HCT116 (cell line): ENCODE measurements at regions not wholly inside any gene's neighbourhood (a gene's known extent, or its start where the extent isn't known, plus 50 kb on each side); places are given as distances from the start of the nearest gene placed in this dataset.

Source experiments
- ATAC-seq: fragments of 200-7000 bp; cut with Tn5 transposase; 2 replicates; pipeline ENCODE4 v1.9.1; 2020; ENCODE audit warnings: mild to moderate bottlenecking, moderate library complexity
- BruUV-seq: library from RNA; stranded (reverse); fragments of 400-500 nt; replicated peaks from 2 replicates; lab custom pipeline; 2021; lab: Mats Ljungman, UMichigan
- CTCF ChIA-PET: fragments of 300-600 bp; sonication (Branson Sonifier 250); formaldehyde crosslinking; loops from one replicate; lab custom pipeline; 2021; ENCODE audit warnings: antibody characterized with exemption; lab: Charles Lee
- POLR2A ChIA-PET: fragments of 300-600, 350-600 bp; sonication (Branson Sonifier 250); formaldehyde crosslinking; loops from one replicate; lab custom pipeline; 2021; ENCODE audit warnings: antibody characterized with exemption; lab: Charles Lee
- RAD21 ChIA-PET, 2 experiments: fragments of 300-600 bp; sonication (Branson Sonifier 250); formaldehyde crosslinking; loops; one replicate each; lab custom pipeline; 2023; ENCODE audit warnings: low total read pairs in 2 of 2; ENCODE audit not compliant: uncharacterized antibody in 2 of 2, unreplicated experiment in 2 of 2, low non-redundant PET in 1 of 2; lab: Charles Lee
- DNase-seq: peaks from one replicate; pipeline ENCODE4 v3.0.0-alpha.2; 2010; ENCODE audit warnings: low read depth, low spot score
- H2AFZ ChIP-seq: fragments of 200-600 bp; shearing (Covaris generic), sonication (generic); 2 replicates; pipeline ENCODE4 v1.6.1; 2017; ENCODE audit warnings: low read depth, mixed run types, mixed read lengths, antibody characterized with exemption, low read length; ENCODE audit not compliant: poor library complexity, severe bottlenecking
- H3K27ac ChIP-seq: 2 replicates; pipeline ENCODE4 v1.5.1; 2012; ENCODE audit warnings: low read depth, low read length
- H3K27me3 ChIP-seq: fragments of 200-600 bp; sonication (generic); 2 replicates; pipeline ENCODE4 v1.6.1; 2016; ENCODE audit warnings: mixed run types, low read length, mixed read lengths; ENCODE audit not compliant: insufficient read depth
- H3K36me3 ChIP-seq, 2 experiments: fragments of 200-500 bp in 1 of 2; fragments of 200-600 bp in 1 of 2; sonication (Bioruptor generic) in 1 of 2; sonication (generic) in 1 of 2; 2 replicates each; pipeline versions ENCODE4 v1.5.1 to v1.6.1; 2014 to 2016; ENCODE audit warnings: low read length in 2 of 2, inconsistent platforms in 1 of 2, mixed read lengths in 1 of 2, mixed run types in 1 of 2; ENCODE audit not compliant: insufficient read depth in 2 of 2, control insufficient read depth in 1 of 2
- H3K4me1 ChIP-seq, 2 experiments: fragments of 200-600 bp in 1 of 2; sonication (generic) in 1 of 2; 2 replicates each; pipeline versions ENCODE4 v1.5.1 to v1.6.1; 2012 to 2017; ENCODE audit warnings: low read length in 2 of 2, inconsistent platforms in 1 of 2, mild to moderate bottlenecking in 1 of 2, mixed read lengths in 1 of 2, mixed run types in 1 of 2, moderate library complexity in 1 of 2; ENCODE audit not compliant: insufficient read depth in 2 of 2, control insufficient read depth in 1 of 2
- H3K4me2 ChIP-seq: fragments of 200-600 bp; sonication (generic); 2 replicates; pipeline ENCODE4 v1.6.1; 2017; ENCODE audit warnings: mixed run types, low read length, mixed read lengths
- H3K4me3 ChIP-seq, 2 experiments: fragments of 200-600 bp in 1 of 2; sonication (generic) in 1 of 2; replicated peaks in 1 of 2; 2 replicates each; pipeline ENCODE4 v1.5.1; 2011 to 2016; ENCODE audit warnings: low read length in 2 of 2, control low read depth in 1 of 2, low read depth in 1 of 2, mild to moderate bottlenecking in 1 of 2, mixed read lengths in 1 of 2, mixed run types in 1 of 2
- H3K79me2 ChIP-seq: fragments of 200-600 bp; sonication (generic); 2 replicates; pipeline ENCODE4 v1.6.1; 2017; ENCODE audit warnings: mild to moderate bottlenecking, mixed run types, low read length, moderate library complexity, mixed read lengths; ENCODE audit not compliant: insufficient read depth
- H3K9ac ChIP-seq: fragments of 200-600 bp; sonication (generic); 2 replicates; pipeline ENCODE4 v1.6.1; 2016; ENCODE audit warnings: low read length, mixed read lengths
- H3K9me2 ChIP-seq: fragments of 200-600 bp; sonication (generic), shearing (Covaris generic); 2 replicates; pipeline ENCODE4 v1.6.1; 2017; ENCODE audit warnings: mixed run types, mild to moderate bottlenecking, moderate library complexity; ENCODE audit not compliant: insufficient read depth
- H3K9me3 ChIP-seq, 2 experiments: fragments of 200-500 bp in 1 of 2; fragments of 200-600 bp in 1 of 2; sonication (Bioruptor generic) in 1 of 2; sonication (generic) in 1 of 2; 2 replicates each; pipeline ENCODE4 v1.6.1; 2014 to 2017; ENCODE audit warnings: low read length in 2 of 2, mixed read lengths in 2 of 2, inconsistent platforms in 1 of 2, low read depth in 1 of 2, mild to moderate bottlenecking in 1 of 2, mixed run types in 1 of 2, moderate library complexity in 1 of 2; ENCODE audit not compliant: control insufficient read depth in 1 of 2, insufficient read depth in 1 of 2
- H4K20me1 ChIP-seq: fragments of 200-600 bp; sonication (generic), shearing (Covaris generic); 2 replicates; pipeline ENCODE4 v1.6.1; 2017; ENCODE audit warnings: mixed run types, mild to moderate bottlenecking, moderate library complexity; ENCODE audit not compliant: insufficient read depth
- CBX3 ChIP-seq: IDR thresholded peaks from 2 replicates; pipeline ENCODE4 v1.6.1; 2012; ENCODE audit warnings: low read depth
- CEBPB ChIP-seq: IDR thresholded peaks from 2 replicates; pipeline ENCODE4 v1.6.1; 2012; ENCODE audit warnings: low read depth
- CTCF ChIP-seq, 3 experiments: fragments of 200-600 bp in 1 of 3; sonication (generic) in 1 of 3; IDR thresholded peaks in 2 of 3; conservative IDR thresholded peaks in 1 of 3; 2 replicates each; pipeline ENCODE4 v1.5.1; 2012 to 2017; ENCODE audit warnings: low read depth in 2 of 3, low read length in 2 of 3, antibody characterized with exemption in 1 of 3, borderline replicate concordance in 1 of 3, control low read depth in 1 of 3, mild to moderate bottlenecking in 1 of 3, mixed read lengths in 1 of 3, mixed run types in 1 of 3, moderate library complexity in 1 of 3; ENCODE audit not compliant: insufficient read depth in 1 of 3
- EGR1 ChIP-seq: IDR thresholded peaks from 2 replicates; pipeline ENCODE4 v1.6.1; 2012; ENCODE audit warnings: low read depth
- JUND ChIP-seq: IDR thresholded peaks from 2 replicates; pipeline ENCODE4 v1.6.1; 2012
- MAX ChIP-seq: IDR thresholded peaks from 2 replicates; pipeline ENCODE4 v1.6.1; 2012
- POLR2A ChIP-seq: IDR thresholded peaks from 2 replicates; pipeline ENCODE4 v1.7.0; 2011; ENCODE audit warnings: borderline replicate concordance; ENCODE audit not compliant: insufficient read depth, insufficient read length; ENCODE audit errors: extremely low read depth
- POLR2AphosphoS5 ChIP-seq: IDR thresholded peaks from 2 replicates; pipeline ENCODE4 v1.6.1; 2011; ENCODE audit warnings: mild to moderate bottlenecking, low read depth, low read length, moderate library complexity
- TCF7L2 ChIP-seq: IDR thresholded peaks from 2 replicates; pipeline ENCODE4 v1.7.0; 2011; ENCODE audit warnings: borderline replicate concordance, inconsistent platforms; ENCODE audit not compliant: insufficient read depth, insufficient read length; ENCODE audit errors: extremely low read depth
- YY1 ChIP-seq: IDR thresholded peaks from 2 replicates; pipeline ENCODE4 v1.6.1; 2011; ENCODE audit warnings: low read length, low read depth, moderate library complexity, mild to moderate bottlenecking; ENCODE audit not compliant: insufficient replicate concordance; ENCODE audit errors: extremely low read depth
- ZBTB33 ChIP-seq: IDR thresholded peaks from 2 replicates; pipeline ENCODE4 v1.6.1; 2011; ENCODE audit warnings: mild to moderate bottlenecking, low read length, moderate library complexity; ENCODE audit not compliant: insufficient replicate concordance; ENCODE audit errors: extremely low read depth
- ZFX ChIP-seq: fragments of 450-650 bp; IDR thresholded peaks from 2 replicates; pipeline ENCODE4 v1.6.1; 2017
- ZNF274 ChIP-seq: fragments of 200-500 bp; sonication (Bioruptor generic); IDR thresholded peaks from 2 replicates; pipeline ENCODE4 v1.6.1; 2014; ENCODE audit warnings: mild to moderate bottlenecking, low read depth, low read length, inconsistent platforms
- intact Hi-C: fragments of 100-400 bp; cut with micrococcal nuclease; formaldehyde crosslinking; loops from 2 replicates; pipeline ENCODE4 v1.10.0; 2022

- no peaks in the 10 kb centered on the region for H3K79me2 ChIP-seq
- no peaks in the 10 kb centered on the region for H4K20me1 ChIP-seq
- no peak overlapping the region for H3K9ac ChIP-seq
- H3K4me3 ChIP-seq: no peak overlapping the region
- ATAC-seq (no peak), DNase-seq (no peak)
- POLR2A ChIA-PET: no interaction called here
- H3K4me1 ChIP-seq: no peaks in the 10 kb centered on the region
- no TSS peak for BruUV-seq
- H3K27me3 ChIP-seq: peaks cover 34% of the 10 kb centered on the region
- H3K4me2 ChIP-seq: no peak overlapping the region
- RAD21 ChIA-PET: no interaction called here
- TF ChIP-seq MAX (no peak), ZNF274 (no peak), EGR1 (no peak), ZFX (no peak), CEBPB (no peak), TCF7L2 (no peak), YY1 (no peak), CTCF (IDR thresholded peaks at IDR 0.05 in 2 of 3, conservative IDR thresholded peaks at IDR 0.05 in 1 of 3; ENCODE audit: borderline replicate concordance in 1 of 3, insufficient read depth in 1 of 3, low read depth in 2 of 3, low read length in 2 of 3) (no peak), JUND (no peak), ZBTB33 (no peak), CBX3 (no peak), POLR2A (no peak), POLR2AphosphoS5 (no peak)
- H3K27ac ChIP-seq: no peak overlapping the region
- no peak overlapping the region for H2AFZ ChIP-seq
- no peaks in the 10 kb centered on the region for H3K36me3 ChIP-seq
- H3K9me2 ChIP-seq: no peaks in the 10 kb centered on the region
- H3K9me3 ChIP-seq: no peaks in the 10 kb centered on the region
- CTCF ChIA-PET: no interaction called here
- intact Hi-C loops: no loop called here
Measured at GRCh38 chr2:167785606-167786216, 461.7 kb downstream of the STK39 start.
